ENCODE measurements at regions not wholly inside any gene's neighbourhood (a gene's known extent, or its start where the extent isn't known, plus 50 kb on each side); places are given as distances from the start of the nearest gene placed in this dataset.
A peak's percentile ranks its signal among the peaks of the same experiment; 100 is the strongest.

DNA sequence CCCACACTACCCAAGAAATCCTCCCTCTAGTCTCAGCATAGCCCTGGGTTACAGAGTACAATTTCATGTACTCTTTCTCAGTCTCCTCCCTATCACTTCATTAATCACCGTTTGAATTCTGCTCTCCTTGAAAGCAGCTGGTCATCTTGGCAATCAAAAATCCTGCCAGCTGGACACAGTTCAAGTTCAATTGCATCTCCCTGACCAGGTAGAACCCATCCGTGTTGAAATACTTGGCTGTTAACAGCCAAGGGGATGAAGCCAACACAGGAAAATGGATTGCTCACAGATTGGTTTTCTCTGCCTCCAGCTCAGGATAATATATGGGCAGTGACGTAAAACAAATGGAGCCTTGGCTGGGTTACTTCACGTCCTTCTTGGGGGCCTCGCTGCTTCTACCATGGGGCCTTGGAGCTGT lies 55.1 kb upstream of the GRK3 start (continued):
- TF ChIP-seq, protein P1, sequence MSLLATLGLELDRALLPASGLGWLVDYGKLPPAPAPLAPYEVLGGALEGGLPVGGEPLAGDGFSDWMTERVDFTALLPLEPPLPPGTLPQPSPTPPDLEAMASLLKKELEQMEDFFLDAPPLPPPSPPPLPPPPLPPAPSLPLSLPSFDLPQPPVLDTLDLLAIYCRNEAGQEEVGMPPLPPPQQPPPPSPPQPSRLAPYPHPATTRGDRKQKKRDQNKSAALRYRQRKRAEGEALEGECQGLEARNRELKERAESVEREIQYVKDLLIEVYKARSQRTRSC (CRISPR knock-in tag; IDR thresholded peaks at IDR 0.05; ENCODE audit: low read depth): no peak
- TF ChIP-seq ZNF432 (CRISPR knock-in tag; IDR thresholded peaks at IDR 0.05; ENCODE audit: borderline replicate concordance): no peak
- TF ChIP-seq TGIF2 (CRISPR knock-in tag; IDR thresholded peaks at IDR 0.05): no peak

DNA sequence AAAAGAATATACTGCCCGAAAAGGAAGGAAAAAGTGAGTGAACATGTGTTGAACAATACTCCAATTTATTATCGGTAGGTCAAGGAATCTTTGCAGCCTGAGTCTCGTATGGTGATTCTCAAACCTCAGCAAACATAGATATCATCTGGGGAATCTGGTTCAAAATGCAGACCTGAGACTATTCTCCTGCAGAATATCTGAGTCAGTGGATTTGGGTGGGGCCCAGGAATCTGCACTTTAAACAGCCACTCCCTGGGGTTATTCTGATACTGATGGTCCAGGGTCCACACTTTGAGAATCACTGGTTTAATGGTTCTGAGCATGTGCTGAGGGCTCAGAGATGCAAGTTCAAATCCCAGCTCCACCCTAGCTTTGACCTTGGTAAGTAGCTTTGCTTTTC lies 53.6 kb upstream of the GRK3 start:
- H4K20me1 ChIP-seq (ENCODE audit: insufficient read depth, low read length): no peaks in the 10 kb centered on the region
- H3K4me1 ChIP-seq (ENCODE audit: insufficient read depth, low read length): no peaks in the 10 kb centered on the region
- H3K9ac ChIP-seq (ENCODE audit: insufficient read depth, low read depth, low read length): no peak overlapping the region
- FAIRE-seq (no peak), DNase-seq (ENCODE audit: low spot score) (no peak), ATAC-seq (no peak)
- no peak for TF ChIP-seq FOXC1 (CRISPR knock-in tag; IDR thresholded peaks at IDR 0.05; ENCODE audit: borderline replicate concordance)
- no peak for TF ChIP-seq ZNF549 (CRISPR knock-in tag; IDR thresholded peaks at IDR 0.05)
- TF ChIP-seq ZNF556 (CRISPR knock-in tag; IDR thresholded peaks at IDR 0.05; ENCODE audit: borderline replicate concordance): no peak
- no peak for TF ChIP-seq HDAC6 (IDR thresholded peaks at IDR 0.05; ENCODE audit: low read depth, low read length)
- CTCF ChIA-PET (ENCODE audit: low intra/inter-chr PET ratio, low total read pairs): no interaction called here
- in situ Hi-C loops (cut with HindIII; ENCODE audit: extremely low pct_ligation_motif_present, low pct_unique_long_range_greater_than_20kb) (no loop called here), intact Hi-C loops (cut with micrococcal nuclease; ENCODE audit: unreplicated experiment) (no loop called here)
- no peaks in the 10 kb centered on the region for H3K79me2 ChIP-seq (ENCODE audit: insufficient read depth, low read length)
- no peaks in the 10 kb centered on the region for H3K9me3 ChIP-seq (ENCODE audit: low read length)
- no peak overlapping the region for H3K4me3 ChIP-seq (replicated peaks in 1 of 3; ENCODE audit: insufficient read depth in 1 of 3, low read depth in 2 of 3, low read length in 3 of 3)
- POLR2A ChIA-PET: no interaction called here
- no peak overlapping the region for H2AFZ ChIP-seq (ENCODE audit: low read length)
- H3K27me3 ChIP-seq (ENCODE audit: control insufficient read depth in 1 of 2, insufficient read depth in 2 of 2, low read length in 2 of 2): no peaks in the 10 kb centered on the region
- H3K27ac ChIP-seq (ENCODE audit: extremely low read length, insufficient read depth, low read length): no peak overlapping the region
- 90% methylated on average over 3 of the region's 3 CpGs for WGBS (ENCODE audit: low lambda C conversion rate)
- no peak overlapping the region for H3K4me2 ChIP-seq (ENCODE audit: low read depth, low read length)
- peaks cover 0 to 2% of the 10 kb centered on the region in 2 experiments; a peak in 2 of 5 replicates for H3K36me3 ChIP-seq (replicated peaks in 1 of 2; ENCODE audit: control insufficient read depth in 1 of 2, insufficient read depth in 2 of 2, low read length in 2 of 2)
- BruUV-seq (replicated peaks): no TSS peak

DNA sequence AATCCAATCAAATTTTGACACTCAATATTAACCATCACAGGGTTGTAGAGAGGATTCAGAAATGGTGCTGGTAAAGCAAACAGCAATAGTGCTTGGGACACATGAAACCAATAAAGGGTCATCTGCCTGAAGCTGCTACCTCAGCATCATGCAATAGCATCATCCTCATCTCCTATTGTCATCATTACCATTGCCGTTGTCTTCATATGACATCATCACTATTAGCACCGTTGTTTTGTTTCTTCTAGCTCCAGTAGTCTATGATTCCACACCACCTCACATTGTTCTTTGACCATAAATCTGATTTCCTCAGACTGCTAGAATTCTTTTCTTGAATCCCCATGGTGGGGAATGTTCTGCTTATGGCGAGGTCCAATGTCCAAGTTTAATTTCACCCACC lies 52.8 kb upstream of the GRK3 start:
- DNase-seq (ENCODE audit: low spot score) (no peak), FAIRE-seq (no peak), ATAC-seq (no peak)
- H4K20me1 ChIP-seq (ENCODE audit: insufficient read depth, low read length): no peaks in the 10 kb centered on the region
- no peaks in the 10 kb centered on the region for H3K27me3 ChIP-seq (ENCODE audit: control insufficient read depth in 1 of 2, insufficient read depth in 2 of 2, low read length in 2 of 2)
- H3K4me1 ChIP-seq (ENCODE audit: insufficient read depth, low read length): no peaks in the 10 kb centered on the region
- H3K79me2 ChIP-seq (ENCODE audit: insufficient read depth, low read length): no peaks in the 10 kb centered on the region
- intact Hi-C loops (cut with micrococcal nuclease; ENCODE audit: unreplicated experiment): no loop called here
- H3K9me3 ChIP-seq (ENCODE audit: low read length): no peaks in the 10 kb centered on the region
- no peak overlapping the region for H3K9ac ChIP-seq (ENCODE audit: insufficient read depth, low read depth, low read length)
- H3K27ac ChIP-seq (ENCODE audit: extremely low read length, insufficient read depth, low read length): no peak overlapping the region
- BruUV-seq (replicated peaks): no TSS peak
- CTCF ChIA-PET (ENCODE audit: low intra/inter-chr PET ratio, low total read pairs): no interaction called here
- H3K36me3 ChIP-seq (replicated peaks in 1 of 2; ENCODE audit: control insufficient read depth in 1 of 2, insufficient read depth in 2 of 2, low read length in 2 of 2): peaks cover 0 to 2% of the 10 kb centered on the region in 2 experiments; a peak in 2 of 5 replicates
- POLR2A ChIA-PET: no interaction called here
- no peak overlapping the region for H3K4me3 ChIP-seq (replicated peaks in 1 of 3; ENCODE audit: insufficient read depth in 1 of 3, low read depth in 2 of 3, low read length in 3 of 3)
- no peak overlapping the region for H2AFZ ChIP-seq (ENCODE audit: low read length)
- WGBS (ENCODE audit: low lambda C conversion rate): 88% methylated on average over 3 of the region's 3 CpGs
- no peak overlapping the region for H3K4me2 ChIP-seq (ENCODE audit: low read depth, low read length)
- in situ Hi-C loops (cut with HindIII; ENCODE audit: extremely low pct_ligation_motif_present, low pct_unique_long_range_greater_than_20kb): no loop called here
- no peak for TF ChIP-seq XRCC5 (optimal IDR thresholded peaks at IDR 0.05; ENCODE audit: low read length)
- no peak for TF ChIP-seq AKAP8 (CRISPR knock-in tag; IDR thresholded peaks at IDR 0.05)
- no peak for TF ChIP-seq ZNF33B (CRISPR knock-in tag; IDR thresholded peaks at IDR 0.05)
- no peak for TF ChIP-seq ZNF510 (CRISPR knock-in tag; IDR thresholded peaks at IDR 0.05; ENCODE audit: low read depth)
- TF ChIP-seq RNF2 (conservative IDR thresholded peaks at IDR 0.05; ENCODE audit: low read depth): no peak
- TF ChIP-seq, protein P2, sequence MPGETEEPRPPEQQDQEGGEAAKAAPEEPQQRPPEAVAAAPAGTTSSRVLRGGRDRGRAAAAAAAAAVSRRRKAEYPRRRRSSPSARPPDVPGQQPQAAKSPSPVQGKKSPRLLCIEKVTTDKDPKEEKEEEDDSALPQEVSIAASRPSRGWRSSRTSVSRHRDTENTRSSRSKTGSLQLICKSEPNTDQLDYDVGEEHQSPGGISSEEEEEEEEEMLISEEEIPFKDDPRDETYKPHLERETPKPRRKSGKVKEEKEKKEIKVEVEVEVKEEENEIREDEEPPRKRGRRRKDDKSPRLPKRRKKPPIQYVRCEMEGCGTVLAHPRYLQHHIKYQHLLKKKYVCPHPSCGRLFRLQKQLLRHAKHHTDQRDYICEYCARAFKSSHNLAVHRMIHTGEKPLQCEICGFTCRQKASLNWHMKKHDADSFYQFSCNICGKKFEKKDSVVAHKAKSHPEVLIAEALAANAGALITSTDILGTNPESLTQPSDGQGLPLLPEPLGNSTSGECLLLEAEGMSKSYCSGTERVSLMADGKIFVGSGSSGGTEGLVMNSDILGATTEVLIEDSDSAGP (CRISPR knock-in tag; IDR thresholded peaks at IDR 0.05; ENCODE audit: borderline replicate concordance): no peak
- TF ChIP-seq ATF7 (IDR thresholded peaks at IDR 0.05): peak; percentile 91
- no peak for TF ChIP-seq ATF7 (CRISPR knock-in tag; IDR thresholded peaks at IDR 0.05)
- no peak for TF ChIP-seq KDM5B (CRISPR knock-in tag; IDR thresholded peaks at IDR 0.05; ENCODE audit: borderline replicate concordance)
- TF ChIP-seq EP300 (IDR thresholded peaks at IDR 0.05; ENCODE audit: low read depth in 2 of 2, low read length in 2 of 2): no peak
- no peak for TF ChIP-seq EP300 (CRISPR knock-in tag; IDR thresholded peaks at IDR 0.05; ENCODE audit: borderline replicate concordance)

Measured in HepG2 (cell line).